ENCODE measurements at regions not wholly inside any gene's neighbourhood (a gene's known extent, or its start where the extent isn't known, plus 50 kb on each side); places are given as distances from the start of the nearest gene placed in this dataset.

- no peaks in the 10 kb centered on the region for H3K9me3 ChIP-seq (ENCODE audit: insufficient read depth, low read depth, low read length)
- no peak overlapping the region for H3K27ac ChIP-seq (ENCODE audit: low read depth, low read length)
- no peak overlapping the region for H3K4me3 ChIP-seq (ENCODE audit: low read length)
- no peak overlapping the region for H3K9ac ChIP-seq (ENCODE audit: low read depth, low read length)
- H3K36me3 ChIP-seq (ENCODE audit: insufficient read depth, low read length): no peaks in the 10 kb centered on the region
- no peaks in the 10 kb centered on the region for H3K27me3 ChIP-seq (ENCODE audit: insufficient read depth, low read length)
- 94% methylated on average over 2 of the region's 2 CpGs for WGBS
- peaks cover 6% of the 10 kb centered on the region; the same call in 1 of the 2 replicates for H3K4me1 ChIP-seq (ENCODE audit: insufficient read depth, low read length)
Observed at GRCh38 chr3:187840856-187841255, 95.6 kb upstream of the BCL6 start.

- H3K27ac ChIP-seq (ENCODE audit: low read depth, low read length): no peak overlapping the region
- H3K4me1 ChIP-seq (ENCODE audit: insufficient read depth, low read length): peaks cover 6% of the 10 kb centered on the region; the same call in 1 of the 2 replicates
- 95% methylated on average over 2 of the region's 2 CpGs for WGBS
- H3K9me3 ChIP-seq (ENCODE audit: insufficient read depth, low read depth, low read length): no peaks in the 10 kb centered on the region
- H3K36me3 ChIP-seq (ENCODE audit: insufficient read depth, low read length): no peaks in the 10 kb centered on the region
- no peak overlapping the region for H3K9ac ChIP-seq (ENCODE audit: low read depth, low read length)
- H3K4me3 ChIP-seq (ENCODE audit: low read length): no peak overlapping the region
- H3K27me3 ChIP-seq (ENCODE audit: insufficient read depth, low read length): no peaks in the 10 kb centered on the region
Observed at GRCh38 chr3:187841560-187841959, 96.3 kb upstream of the BCL6 start.

- Histone ChIP-seq H3K36me3 (ENCODE audit: insufficient read depth, low read length) (no peaks in the 10 kb centered on the region), H3K9me3 (ENCODE audit: insufficient read depth, low read depth, low read length) (no peaks in the 10 kb centered on the region), H3K27ac (ENCODE audit: low read depth, low read length) (no peak overlapping the region), H3K27me3 (ENCODE audit: insufficient read depth, low read length) (no peaks in the 10 kb centered on the region), H3K4me3 (ENCODE audit: low read length) (no peak overlapping the region), H3K9ac (ENCODE audit: low read depth, low read length) (no peak overlapping the region), H3K4me1 (ENCODE audit: insufficient read depth, low read length) (no peaks in the 10 kb centered on the region; the same call in 1 of the 2 replicates)
- 89% methylated on average over 4 of the region's 4 CpGs for WGBS
Observed at GRCh38 chr3:187843654-187844053, 98.4 kb upstream of the BCL6 start.

- no peaks in the 10 kb centered on the region for H3K9me3 ChIP-seq (ENCODE audit: insufficient read depth, low read depth, low read length)
- no peaks in the 10 kb centered on the region for H3K36me3 ChIP-seq (ENCODE audit: insufficient read depth, low read length)
- H3K4me1 ChIP-seq (ENCODE audit: insufficient read depth, low read length): no peaks in the 10 kb centered on the region; the same call in 1 of the 2 replicates
- no peak overlapping the region for H3K27ac ChIP-seq (ENCODE audit: low read depth, low read length)
- WGBS: 81% methylated on average over 5 of the region's 6 CpGs
- H3K27me3 ChIP-seq (ENCODE audit: insufficient read depth, low read length): no peaks in the 10 kb centered on the region
- no peak overlapping the region for H3K9ac ChIP-seq (ENCODE audit: low read depth, low read length)
- no peak overlapping the region for H3K4me3 ChIP-seq (ENCODE audit: low read length)
Observed at GRCh38 chr3:187844708-187845107, 99.4 kb upstream of the BCL6 start.

GRCh38 chr3:187845826-187846225, 100.6 kb upstream of the BCL6 start:
- no peaks in the 10 kb centered on the region; the same call in 1 of the 2 replicates for H3K4me1 ChIP-seq (ENCODE audit: insufficient read depth, low read length)
- 89% methylated on average over 2 of the region's 4 CpGs for WGBS
- no peak overlapping the region for H3K4me3 ChIP-seq (ENCODE audit: low read length)
- H3K9ac ChIP-seq (ENCODE audit: low read depth, low read length): no peak overlapping the region
- H3K27me3 ChIP-seq (ENCODE audit: insufficient read depth, low read length): no peaks in the 10 kb centered on the region
- H3K27ac ChIP-seq (ENCODE audit: low read depth, low read length): no peak overlapping the region
- H3K36me3 ChIP-seq (ENCODE audit: insufficient read depth, low read length): no peaks in the 10 kb centered on the region
- no peaks in the 10 kb centered on the region for H3K9me3 ChIP-seq (ENCODE audit: insufficient read depth, low read depth, low read length)

- H3K4me3 ChIP-seq (ENCODE audit: low read length): no peak overlapping the region
- no peak overlapping the region for H3K9ac ChIP-seq (ENCODE audit: low read depth, low read length)
- H3K9me3 ChIP-seq (ENCODE audit: insufficient read depth, low read depth, low read length): peaks cover 13% of the 10 kb centered on the region
- WGBS: 95% methylated on average over 1 of the region's 1 CpG
- no peaks in the 10 kb centered on the region for H3K4me1 ChIP-seq (ENCODE audit: insufficient read depth, low read length)
- H3K27me3 ChIP-seq (ENCODE audit: insufficient read depth, low read length): no peaks in the 10 kb centered on the region
- no peaks in the 10 kb centered on the region for H3K36me3 ChIP-seq (ENCODE audit: insufficient read depth, low read length)
- no peak overlapping the region for H3K27ac ChIP-seq (ENCODE audit: low read depth, low read length)
Observed at GRCh38 chr3:187848401-187848800, 103.1 kb upstream of the BCL6 start.

GRCh38 chr3:187849016-187849654, 103.9 kb upstream of the BCL6 start:
- no peaks in the 10 kb centered on the region for H3K4me1 ChIP-seq (ENCODE audit: insufficient read depth, low read length)
- no peak overlapping the region for H3K4me3 ChIP-seq (ENCODE audit: low read length)
- H3K27me3 ChIP-seq (ENCODE audit: insufficient read depth, low read length): no peaks in the 10 kb centered on the region
- no peak overlapping the region for H3K27ac ChIP-seq (ENCODE audit: low read depth, low read length)
- H3K36me3 ChIP-seq (ENCODE audit: insufficient read depth, low read length): no peaks in the 10 kb centered on the region
- peaks cover 13% of the 10 kb centered on the region for H3K9me3 ChIP-seq (ENCODE audit: insufficient read depth, low read depth, low read length)
- 92% methylated on average over 6 of the region's 6 CpGs for WGBS
- no peak overlapping the region for H3K9ac ChIP-seq (ENCODE audit: low read depth, low read length)

- H3K4me1 ChIP-seq (ENCODE audit: insufficient read depth, low read length): no peaks in the 10 kb centered on the region
- WGBS: 96% methylated on average over 4 of the region's 4 CpGs
- H3K27ac ChIP-seq (ENCODE audit: low read depth, low read length): no peak overlapping the region
- H3K27me3 ChIP-seq (ENCODE audit: insufficient read depth, low read length): no peaks in the 10 kb centered on the region
- no peaks in the 10 kb centered on the region for H3K36me3 ChIP-seq (ENCODE audit: insufficient read depth, low read length)
- H3K4me3 ChIP-seq (ENCODE audit: low read length): no peak overlapping the region
- H3K9ac ChIP-seq (ENCODE audit: low read depth, low read length): no peak overlapping the region
- H3K9me3 ChIP-seq (ENCODE audit: insufficient read depth, low read depth, low read length): peaks cover 13% of the 10 kb centered on the region
Observed at GRCh38 chr3:187850258-187850921, 105.1 kb upstream of the BCL6 start.

GRCh38 chr3:187852842-187853730, 107.8 kb upstream of the BCL6 start:
- H3K9me3 ChIP-seq (ENCODE audit: insufficient read depth, low read depth, low read length): peaks cover 13% of the 10 kb centered on the region
- H3K27me3 ChIP-seq (ENCODE audit: insufficient read depth, low read length): no peaks in the 10 kb centered on the region
- 93% methylated on average over 5 of the region's 5 CpGs for WGBS
- no peaks in the 10 kb centered on the region for H3K36me3 ChIP-seq (ENCODE audit: insufficient read depth, low read length)
- H3K27ac ChIP-seq (ENCODE audit: low read depth, low read length): no peak overlapping the region
- no peak overlapping the region for H3K9ac ChIP-seq (ENCODE audit: low read depth, low read length)
- H3K4me1 ChIP-seq (ENCODE audit: insufficient read depth, low read length): no peaks in the 10 kb centered on the region
- H3K4me3 ChIP-seq (ENCODE audit: low read length): no peak overlapping the region

- Histone ChIP-seq H3K9ac (ENCODE audit: low read depth, low read length) (no peak overlapping the region), H3K4me1 (ENCODE audit: insufficient read depth, low read length) (no peaks in the 10 kb centered on the region), H3K4me3 (ENCODE audit: low read length) (no peak overlapping the region), H3K27me3 (ENCODE audit: insufficient read depth, low read length) (no peaks in the 10 kb centered on the region), H3K36me3 (ENCODE audit: insufficient read depth, low read length) (no peaks in the 10 kb centered on the region), H3K27ac (ENCODE audit: low read depth, low read length) (no peak overlapping the region), H3K9me3 (ENCODE audit: insufficient read depth, low read depth, low read length) (peaks cover 13% of the 10 kb centered on the region)
- 97% methylated on average over 2 of the region's 2 CpGs for WGBS
Observed at GRCh38 chr3:187855131-187855530, 109.9 kb upstream of the BCL6 start.

- Histone ChIP-seq H3K9ac (ENCODE audit: low read depth, low read length) (no peak overlapping the region), H3K4me1 (ENCODE audit: insufficient read depth, low read length) (no peaks in the 10 kb centered on the region), H3K36me3 (ENCODE audit: insufficient read depth, low read length) (no peaks in the 10 kb centered on the region), H3K27ac (ENCODE audit: low read depth, low read length) (no peak overlapping the region), H3K9me3 (ENCODE audit: insufficient read depth, low read depth, low read length) (peaks cover 13% of the 10 kb centered on the region), H3K27me3 (ENCODE audit: insufficient read depth, low read length) (no peaks in the 10 kb centered on the region), H3K4me3 (ENCODE audit: low read length) (no peak overlapping the region)
- WGBS: 91% methylated on average over 2 of the region's 2 CpGs
Observed at GRCh38 chr3:187856555-187856954, 111.3 kb upstream of the BCL6 start.

All from HUES64 (cell line).